Liver (tissue), 3 donors: ENCODE measurements at regions not wholly inside any gene's neighbourhood (a gene's known extent, or its start where the extent isn't known, plus 50 kb on each side); places are given as distances from the start of the nearest gene placed in this dataset.

ENCODE experiments used
- GABPA ChIP-seq, 2 donors: IDR thresholded peaks in 1 of 2; conservative IDR thresholded peaks in 1 of 2; 2 replicates each; pipeline ENCODE4 v1.6.1; 2016; ENCODE audit warnings: antibody characterized with exemption in 2 of 2, mild to moderate bottlenecking in 1 of 2, moderate library complexity in 1 of 2
- JUND ChIP-seq, 2 donors: IDR thresholded peaks; 2 replicates each; pipeline ENCODE4 v1.6.1; 2016; ENCODE audit warnings: antibody characterized with exemption in 2 of 2
- RAD21 ChIP-seq, 2 donors: IDR thresholded peaks; 2 replicates each; pipeline ENCODE4 v1.6.1; 2016; ENCODE audit warnings: antibody characterized with exemption in 2 of 2, mild to moderate bottlenecking in 2 of 2
- RXRA ChIP-seq, 2 donors: IDR thresholded peaks; 2 replicates each; pipeline ENCODE4 v1.6.1; 2017 to 2018; ENCODE audit warnings: antibody characterized with exemption in 2 of 2, mild to moderate bottlenecking in 1 of 2
- SP1 ChIP-seq: IDR thresholded peaks from 2 replicates; pipeline ENCODE4 v1.6.1; 2018; ENCODE audit warnings: antibody characterized with exemption, mild to moderate bottlenecking
- TAF1 ChIP-seq: conservative IDR thresholded peaks from 2 replicates; pipeline ENCODE4 v1.6.1; 2016; ENCODE audit warnings: antibody characterized with exemption, mild to moderate bottlenecking
- TF ChIP-seq, protein P1 (sequence below): fragments of 150-350 bp; IDR thresholded peaks from 2 replicates; pipeline ENCODE4 v1.5.1; 2017; ENCODE audit warnings: improper control_type of control experiment, low read depth, low read length; ENCODE audit not compliant: missing input control
- TF ChIP-seq, protein P2 (sequence below): IDR thresholded peaks from 2 replicates; pipeline ENCODE4 v1.6.1; 2016; ENCODE audit warnings: antibody characterized with exemption
- TF ChIP-seq, protein P3 (sequence below): IDR thresholded peaks from 2 replicates; pipeline ENCODE4 v1.6.1; 2016; ENCODE audit warnings: antibody characterized with exemption, mild to moderate bottlenecking
- TF ChIP-seq, protein P4 (sequence below): IDR thresholded peaks from 2 replicates; pipeline ENCODE4 v1.6.1; 2016; ENCODE audit warnings: antibody characterized with exemption
- donor health status: healthy.
- donor health status: healthy.

DNA sequence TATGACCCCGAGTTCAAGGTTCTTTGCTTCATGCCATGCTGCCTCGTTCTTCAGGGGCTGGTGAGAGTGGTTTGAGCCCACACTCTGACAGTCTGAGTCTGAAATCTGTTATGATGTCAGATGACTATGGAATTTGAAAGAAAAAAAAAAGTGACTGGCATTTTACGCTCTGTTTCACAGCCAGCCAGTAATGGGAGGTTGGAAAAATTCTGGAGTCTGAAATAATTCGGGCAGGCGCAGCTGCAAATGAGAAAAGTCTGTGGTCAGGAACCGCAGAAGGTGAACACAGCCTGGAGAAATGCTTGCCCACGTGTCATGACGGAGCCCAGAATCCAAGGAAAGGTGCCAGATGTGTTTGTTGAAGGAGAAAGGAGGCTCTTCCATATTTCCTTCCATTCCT is 269.8 kb upstream of the PWP1 start:
- TF ChIP-seq, protein P1, sequence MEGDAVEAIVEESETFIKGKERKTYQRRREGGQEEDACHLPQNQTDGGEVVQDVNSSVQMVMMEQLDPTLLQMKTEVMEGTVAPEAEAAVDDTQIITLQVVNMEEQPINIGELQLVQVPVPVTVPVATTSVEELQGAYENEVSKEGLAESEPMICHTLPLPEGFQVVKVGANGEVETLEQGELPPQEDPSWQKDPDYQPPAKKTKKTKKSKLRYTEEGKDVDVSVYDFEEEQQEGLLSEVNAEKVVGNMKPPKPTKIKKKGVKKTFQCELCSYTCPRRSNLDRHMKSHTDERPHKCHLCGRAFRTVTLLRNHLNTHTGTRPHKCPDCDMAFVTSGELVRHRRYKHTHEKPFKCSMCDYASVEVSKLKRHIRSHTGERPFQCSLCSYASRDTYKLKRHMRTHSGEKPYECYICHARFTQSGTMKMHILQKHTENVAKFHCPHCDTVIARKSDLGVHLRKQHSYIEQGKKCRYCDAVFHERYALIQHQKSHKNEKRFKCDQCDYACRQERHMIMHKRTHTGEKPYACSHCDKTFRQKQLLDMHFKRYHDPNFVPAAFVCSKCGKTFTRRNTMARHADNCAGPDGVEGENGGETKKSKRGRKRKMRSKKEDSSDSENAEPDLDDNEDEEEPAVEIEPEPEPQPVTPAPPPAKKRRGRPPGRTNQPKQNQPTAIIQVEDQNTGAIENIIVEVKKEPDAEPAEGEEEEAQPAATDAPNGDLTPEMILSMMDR: no peak
- TF ChIP-seq, protein P2, sequence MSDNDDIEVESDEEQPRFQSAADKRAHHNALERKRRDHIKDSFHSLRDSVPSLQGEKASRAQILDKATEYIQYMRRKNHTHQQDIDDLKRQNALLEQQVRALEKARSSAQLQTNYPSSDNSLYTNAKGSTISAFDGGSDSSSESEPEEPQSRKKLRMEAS: no peak
- TF ChIP-seq TAF1 (no peak), RAD21 (IDR thresholded peaks at IDR 0.05) (no peak), JUND (IDR thresholded peaks at IDR 0.05) (no peak), GABPA (IDR thresholded peaks at IDR 0.05 in 1 of 2, conservative IDR thresholded peaks at IDR 0.05 in 1 of 2) (no peak), SP1 (no peak), RXRA (IDR thresholded peaks at IDR 0.05) (no peak)
- TF ChIP-seq, protein P3, sequence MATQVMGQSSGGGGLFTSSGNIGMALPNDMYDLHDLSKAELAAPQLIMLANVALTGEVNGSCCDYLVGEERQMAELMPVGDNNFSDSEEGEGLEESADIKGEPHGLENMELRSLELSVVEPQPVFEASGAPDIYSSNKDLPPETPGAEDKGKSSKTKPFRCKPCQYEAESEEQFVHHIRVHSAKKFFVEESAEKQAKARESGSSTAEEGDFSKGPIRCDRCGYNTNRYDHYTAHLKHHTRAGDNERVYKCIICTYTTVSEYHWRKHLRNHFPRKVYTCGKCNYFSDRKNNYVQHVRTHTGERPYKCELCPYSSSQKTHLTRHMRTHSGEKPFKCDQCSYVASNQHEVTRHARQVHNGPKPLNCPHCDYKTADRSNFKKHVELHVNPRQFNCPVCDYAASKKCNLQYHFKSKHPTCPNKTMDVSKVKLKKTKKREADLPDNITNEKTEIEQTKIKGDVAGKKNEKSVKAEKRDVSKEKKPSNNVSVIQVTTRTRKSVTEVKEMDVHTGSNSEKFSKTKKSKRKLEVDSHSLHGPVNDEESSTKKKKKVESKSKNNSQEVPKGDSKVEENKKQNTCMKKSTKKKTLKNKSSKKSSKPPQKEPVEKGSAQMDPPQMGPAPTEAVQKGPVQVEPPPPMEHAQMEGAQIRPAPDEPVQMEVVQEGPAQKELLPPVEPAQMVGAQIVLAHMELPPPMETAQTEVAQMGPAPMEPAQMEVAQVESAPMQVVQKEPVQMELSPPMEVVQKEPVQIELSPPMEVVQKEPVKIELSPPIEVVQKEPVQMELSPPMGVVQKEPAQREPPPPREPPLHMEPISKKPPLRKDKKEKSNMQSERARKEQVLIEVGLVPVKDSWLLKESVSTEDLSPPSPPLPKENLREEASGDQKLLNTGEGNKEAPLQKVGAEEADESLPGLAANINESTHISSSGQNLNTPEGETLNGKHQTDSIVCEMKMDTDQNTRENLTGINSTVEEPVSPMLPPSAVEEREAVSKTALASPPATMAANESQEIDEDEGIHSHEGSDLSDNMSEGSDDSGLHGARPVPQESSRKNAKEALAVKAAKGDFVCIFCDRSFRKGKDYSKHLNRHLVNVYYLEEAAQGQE: no peak
- TF ChIP-seq, protein P4, sequence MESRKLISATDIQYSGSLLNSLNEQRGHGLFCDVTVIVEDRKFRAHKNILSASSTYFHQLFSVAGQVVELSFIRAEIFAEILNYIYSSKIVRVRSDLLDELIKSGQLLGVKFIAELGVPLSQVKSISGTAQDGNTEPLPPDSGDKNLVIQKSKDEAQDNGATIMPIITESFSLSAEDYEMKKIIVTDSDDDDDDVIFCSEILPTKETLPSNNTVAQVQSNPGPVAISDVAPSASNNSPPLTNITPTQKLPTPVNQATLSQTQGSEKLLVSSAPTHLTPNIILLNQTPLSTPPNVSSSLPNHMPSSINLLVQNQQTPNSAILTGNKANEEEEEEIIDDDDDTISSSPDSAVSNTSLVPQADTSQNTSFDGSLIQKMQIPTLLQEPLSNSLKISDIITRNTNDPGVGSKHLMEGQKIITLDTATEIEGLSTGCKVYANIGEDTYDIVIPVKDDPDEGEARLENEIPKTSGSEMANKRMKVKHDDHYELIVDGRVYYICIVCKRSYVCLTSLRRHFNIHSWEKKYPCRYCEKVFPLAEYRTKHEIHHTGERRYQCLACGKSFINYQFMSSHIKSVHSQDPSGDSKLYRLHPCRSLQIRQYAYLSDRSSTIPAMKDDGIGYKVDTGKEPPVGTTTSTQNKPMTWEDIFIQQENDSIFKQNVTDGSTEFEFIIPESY: no peak
